H1 (cell line): ENCODE measurements at regions not wholly inside any gene's neighbourhood (a gene's known extent, or its start where the extent isn't known, plus 50 kb on each side); places are given as distances from the start of the nearest gene placed in this dataset.

ENCODE experiments used
- CTCF ChIA-PET: fragments of 300-600 bp; sonication (Branson Sonifier 250); formaldehyde crosslinking; loops from one replicate; lab custom pipeline; 2021; ENCODE audit not compliant: partially characterized antibody; lab: Charles Lee
- POLR2A ChIA-PET: fragments of 300-600 bp; sonication (Branson Sonifier 250); formaldehyde crosslinking; loops from one replicate; lab custom pipeline; 2021; ENCODE audit warnings: inconsistent platforms; ENCODE audit not compliant: partially characterized antibody; lab: Charles Lee
- DNase-seq, 2 experiments: peaks; one replicate each; pipeline versions ENCODE4 v3.0.0 to v3.0.0-alpha.2; 2010 to 2022; ENCODE audit warnings: low spot score in 2 of 2, low read depth in 1 of 2, mixed read lengths in 1 of 2
- FAIRE-seq: peaks from 2 replicates; lab custom pipeline; 2011; peaks lifted over from hg19 to GRCh38; lab: Jason Lieb, UNC
- H2AFZ ChIP-seq: 2 replicates; pipeline ENCODE4 v1.8.1; 2012; ENCODE audit warnings: low read length, inconsistent platforms
- H2AK5ac ChIP-seq: 2 replicates; pipeline ENCODE4 v1.6.1; 2013; ENCODE audit warnings: low read depth, low read length
- H2BK120ac ChIP-seq: replicated peaks from 2 replicates; pipeline ENCODE3; 2013; ENCODE audit warnings: low read depth, low read length, inconsistent platforms
- H2BK12ac ChIP-seq: 2 replicates; pipeline ENCODE4 v1.6.1; 2013; ENCODE audit warnings: low read depth, low read length
- H2BK15ac ChIP-seq: 2 replicates; pipeline ENCODE4 v1.6.1; 2013; ENCODE audit warnings: low read length
- H2BK20ac ChIP-seq: 2 replicates; pipeline ENCODE4 v1.6.1; 2013; ENCODE audit warnings: low read length
- H2BK5ac ChIP-seq: 2 replicates; pipeline ENCODE4 v1.6.1; 2013; ENCODE audit warnings: low read depth, low read length
- H3K14ac ChIP-seq: 2 replicates; pipeline ENCODE4 v1.6.1; 2013; ENCODE audit warnings: inconsistent platforms; ENCODE audit not compliant: insufficient read length
- H3K18ac ChIP-seq: 2 replicates; pipeline ENCODE4 v1.6.1; 2013; ENCODE audit warnings: low read length; ENCODE audit errors: extremely low read depth
- H3K23ac ChIP-seq: 2 replicates; pipeline ENCODE4 v1.6.1; 2013; ENCODE audit warnings: inconsistent platforms; ENCODE audit not compliant: insufficient read length
- H3K23me2 ChIP-seq: 2 replicates; pipeline ENCODE4 v1.6.1; 2013; ENCODE audit warnings: low read depth, low read length
- H3K27ac ChIP-seq: 2 replicates; pipeline ENCODE4 v1.6.1; 2011; ENCODE audit warnings: low read depth, low read length, inconsistent platforms
- H3K27me3 ChIP-seq, 4 experiments: replicated peaks in 1 of 4; 1 replicate in 1 of 4; 2 replicates in 3 of 4; pipeline versions ENCODE4 v1.6.1 to v1.8.1; 2011 to 2013; ENCODE audit warnings: low read length in 3 of 4, mild to moderate bottlenecking in 3 of 4, inconsistent platforms in 2 of 4, mixed read lengths in 2 of 4, moderate library complexity in 1 of 4; ENCODE audit not compliant: control insufficient read depth in 3 of 4, insufficient read depth in 3 of 4; ENCODE audit errors: extremely low read depth in 1 of 4
- H3K36me3 ChIP-seq, 4 experiments: 2 replicates each; pipeline versions ENCODE4 v1.6.1 to v1.8.1; 2011 to 2013; ENCODE audit warnings: mild to moderate bottlenecking in 4 of 4, low read length in 3 of 4, moderate library complexity in 2 of 4, control low read depth in 1 of 4, inconsistent platforms in 1 of 4; ENCODE audit not compliant: insufficient read depth in 4 of 4, control insufficient read depth in 2 of 4
- H3K4ac ChIP-seq: replicated peaks from 2 replicates; pipeline ENCODE3; 2013; ENCODE audit warnings: low read length, low read depth, mixed read lengths, inconsistent platforms; ENCODE audit not compliant: insufficient read length
- H3K4me1 ChIP-seq, 4 experiments: replicated peaks in 1 of 4; 1 replicate in 1 of 4; 2 replicates in 3 of 4; pipeline versions ENCODE4 v1.6.1 to v1.8.1; 2011 to 2013; ENCODE audit warnings: low read length in 3 of 4, inconsistent platforms in 2 of 4, mixed read lengths in 1 of 4; ENCODE audit not compliant: insufficient read depth in 4 of 4, control insufficient read depth in 3 of 4
- H3K4me2 ChIP-seq, 2 experiments: 2 replicates each; pipeline versions ENCODE4 v1.6.1 to v1.8.1; 2011 to 2013; ENCODE audit warnings: low read depth in 2 of 2, low read length in 2 of 2, control low read depth in 1 of 2, inconsistent platforms in 1 of 2, mild to moderate bottlenecking in 1 of 2; ENCODE audit not compliant: insufficient read depth in 1 of 2
- H3K4me3 ChIP-seq, 4 experiments: fragments of 200-600, 300-600 bp in 1 of 4; sonication (generic), shearing (Covaris generic), sonication (Bioruptor Twin) in 1 of 4; 2 replicates each; pipeline versions ENCODE4 v1.5.1 to v1.8.1; 2011 to 2016; ENCODE audit warnings: low read length in 4 of 4, low read depth in 3 of 4, control low read depth in 2 of 4, inconsistent platforms in 2 of 4, mild to moderate bottlenecking in 2 of 4, mixed read lengths in 1 of 4, moderate library complexity in 1 of 4; ENCODE audit not compliant: insufficient read depth in 2 of 4; ENCODE audit errors: extremely low read depth in 1 of 4
- H3K56ac ChIP-seq: replicated peaks from 2 replicates; pipeline ENCODE3; 2013; ENCODE audit warnings: low read depth, mild to moderate bottlenecking, mixed read lengths, low read length, inconsistent platforms; ENCODE audit not compliant: insufficient read length
- H3K79me1 ChIP-seq: 2 replicates; pipeline ENCODE4 v1.6.1; 2013; ENCODE audit warnings: low read depth, low read length, control low read depth
- H3K79me2 ChIP-seq, 2 experiments: 2 replicates each; pipeline versions ENCODE4 v1.6.1 to v1.8.1; 2012 to 2013; ENCODE audit warnings: low read length in 2 of 2, mild to moderate bottlenecking in 2 of 2, inconsistent platforms in 1 of 2; ENCODE audit not compliant: insufficient read depth in 2 of 2, control insufficient read depth in 1 of 2
- H3K9ac ChIP-seq, 4 experiments: replicated peaks in 1 of 4; 1 replicate in 1 of 4; 2 replicates in 3 of 4; pipeline versions ENCODE4 v1.6.1 to v1.8.1; 2011 to 2013; ENCODE audit warnings: low read depth in 3 of 4, low read length in 3 of 4, control low read depth in 2 of 4, mild to moderate bottlenecking in 2 of 4, moderate library complexity in 2 of 4, inconsistent platforms in 1 of 4; ENCODE audit errors: extremely low read depth in 1 of 4
- H3K9me3 ChIP-seq, 2 experiments: 2 replicates each; pipeline versions ENCODE4 v1.6.1 to v1.8.1; 2012 to 2013; ENCODE audit warnings: mild to moderate bottlenecking in 2 of 2, moderate library complexity in 2 of 2, control low read depth in 1 of 2, inconsistent platforms in 1 of 2, low read depth in 1 of 2, low read length in 1 of 2, mixed read lengths in 1 of 2; ENCODE audit not compliant: insufficient read depth in 2 of 2
- H4K20me1 ChIP-seq, 2 experiments: replicated peaks in 1 of 2; 2 replicates each; pipeline versions ENCODE3 to v1.8.1; 2011 to 2013; ENCODE audit warnings: inconsistent platforms in 2 of 2, low read length in 2 of 2, mild to moderate bottlenecking in 1 of 2; ENCODE audit not compliant: insufficient read depth in 2 of 2, control insufficient read depth in 1 of 2
- H4K5ac ChIP-seq: 2 replicates; pipeline ENCODE4 v1.6.1; 2013; ENCODE audit warnings: low read length, low read depth, mixed read lengths, inconsistent platforms; ENCODE audit not compliant: insufficient read length
- H4K8ac ChIP-seq: 2 replicates; pipeline ENCODE4 v1.8.0; 2013; ENCODE audit warnings: mild to moderate bottlenecking, moderate library complexity, low read length, inconsistent platforms; ENCODE audit not compliant: insufficient read depth; ENCODE audit errors: extremely low read depth
- H4K91ac ChIP-seq: replicated peaks from 2 replicates; pipeline ENCODE3; 2013; ENCODE audit warnings: low read length, mixed read lengths, inconsistent platforms; ENCODE audit not compliant: insufficient read length
- CTCF ChIP-seq, 3 experiments: IDR thresholded peaks; 1 replicate in 2 of 3; 2 replicates in 1 of 3; pipeline versions ENCODE4 v1.5.1 to v1.6.1; 2011; ENCODE audit warnings: low read length in 3 of 3, mild to moderate bottlenecking in 3 of 3, inconsistent platforms in 2 of 3, low read depth in 1 of 3, moderate library complexity in 1 of 3; ENCODE audit not compliant: insufficient read depth in 1 of 3; ENCODE audit errors: control extremely low read depth in 1 of 3
- PHF8 ChIP-seq: fragments of 200-600 bp; sonication (generic); conservative IDR thresholded peaks from 2 replicates; pipeline ENCODE4 v1.7.1; 2012; ENCODE audit warnings: low read depth, mild to moderate bottlenecking, inconsistent platforms, low read length, moderate library complexity
- RAD21 ChIP-seq, 2 experiments: IDR thresholded peaks in 1 of 2; conservative IDR thresholded peaks in 1 of 2; 2 replicates each; pipeline ENCODE4 v1.6.1; 2011; ENCODE audit warnings: low read depth in 2 of 2, low read length in 2 of 2, improper control_type of control experiment in 1 of 2, inconsistent platforms in 1 of 2, mild to moderate bottlenecking in 1 of 2, moderate library complexity in 1 of 2
- YY1 ChIP-seq: IDR thresholded peaks from 2 replicates; pipeline ENCODE4 v1.6.1; 2011; ENCODE audit warnings: low read depth, mild to moderate bottlenecking, low read length
- WGBS, 2 experiments: shearing (Covaris generic) in 1 of 2; methylation state at CpG; one replicate each; pipeline versions ENCODE4 v1.1.6 to v1.1.7; 2013 to 2015; ENCODE audit warnings: low lambda C conversion rate in 2 of 2, mixed read lengths in 2 of 2, inconsistent platforms in 1 of 2, low coverage in 1 of 2, missing lambda C conversion rate in 1 of 2; ENCODE audit not compliant: insufficient replicate concordance in 2 of 2, insufficient coverage in 1 of 2, insufficient read length in 1 of 2; ENCODE audit errors: extremely low coverage in 1 of 2, missing lambda C conversion rate in 1 of 2; 5-methylcytosine and 5-hydroxymethylcytosine counted together

GRCh38 chr20:48350313-48350988 is 477.3 kb downstream of the PREX1 start:
- no peak overlapping the region for H2AK5ac ChIP-seq
- CTCF ChIA-PET = interaction anchor here (0.6 to 3.2 kb wide), 19 partner anchors 11 to 479 kb away, joined by 3 to 13 read pairs (median 3); no protein-coding TSS in a partner anchor
- H3K4me1 ChIP-seq = no peaks in the 10 kb centered on the region
- H3K4me2 ChIP-seq = no peak overlapping the region
- H3K14ac ChIP-seq = no peak overlapping the region
- no peak overlapping the region for H4K8ac ChIP-seq
- no peak overlapping the region for H3K9ac ChIP-seq
- H3K4ac ChIP-seq = no peak overlapping the region
- no peak overlapping the region for H3K23ac ChIP-seq
- H2AFZ ChIP-seq = no peak overlapping the region
- H3K18ac ChIP-seq = no peak overlapping the region
- whole genome bisulfite sequencing, 2 experiments = 68% methylated on average over 5 of the region's 5 CpGs; no CpG with 5 or more reads in 1 of the 2 experiments
- POLR2A ChIA-PET = no interaction called here
- TF ChIP-seq YY1 (peak; percentile 80), RAD21 (IDR thresholded peaks at IDR 0.05 in 1 of 2, conservative IDR thresholded peaks at IDR 0.05 in 1 of 2; ENCODE audit: low read depth in 2 of 2, low read length in 2 of 2) (peak; percentile 80), CTCF (IDR thresholded peaks at IDR 0.05; ENCODE audit: control extremely low read depth in 1 of 3, insufficient read depth in 1 of 3, low read depth in 1 of 3, low read length in 3 of 3) (peak; percentile 74 to 95 (median 90)), PHF8 (no peak)
- H3K27ac ChIP-seq = 0 out of 2 replicates have a peak overlapping the region, but pooled peaks have one; percentile 38
- H2BK5ac ChIP-seq = no peak overlapping the region
- no peak overlapping the region for H2BK15ac ChIP-seq
- H3K36me3 ChIP-seq = no peaks in the 10 kb centered on the region
- peaks cover 9 to 12% of the 10 kb centered on the region in 2 experiments; a peak in 2 of 4 replicates for H3K9me3 ChIP-seq
- DNase-seq (peak; percentile 29 to 71), FAIRE-seq (peak; percentile 28)
- no peak overlapping the region for H2BK120ac ChIP-seq
- no peak overlapping the region for H4K91ac ChIP-seq
- H3K56ac ChIP-seq = no peak overlapping the region
- no peaks in the 10 kb centered on the region for H3K79me1 ChIP-seq
- H4K5ac ChIP-seq = no peak overlapping the region
- H3K4me3 ChIP-seq = no peak overlapping the region
- no peak overlapping the region for H2BK12ac ChIP-seq
- peaks cover 2% of the 10 kb centered on the region; the same call in 1 of the 2 replicates for H3K23me2 ChIP-seq
- no peaks in the 10 kb centered on the region for H3K27me3 ChIP-seq
- H2BK20ac ChIP-seq = no peak overlapping the region
- H3K79me2 ChIP-seq = no peaks in the 10 kb centered on the region
- peaks cover 0 to 1% of the 10 kb centered on the region in 2 experiments for H4K20me1 ChIP-seq
